ENCODE measurements at regions not wholly inside any gene's neighbourhood (a gene's known extent, or its start where the extent isn't known, plus 50 kb on each side); places are given as distances from the start of the nearest gene placed in this dataset.

DNA sequence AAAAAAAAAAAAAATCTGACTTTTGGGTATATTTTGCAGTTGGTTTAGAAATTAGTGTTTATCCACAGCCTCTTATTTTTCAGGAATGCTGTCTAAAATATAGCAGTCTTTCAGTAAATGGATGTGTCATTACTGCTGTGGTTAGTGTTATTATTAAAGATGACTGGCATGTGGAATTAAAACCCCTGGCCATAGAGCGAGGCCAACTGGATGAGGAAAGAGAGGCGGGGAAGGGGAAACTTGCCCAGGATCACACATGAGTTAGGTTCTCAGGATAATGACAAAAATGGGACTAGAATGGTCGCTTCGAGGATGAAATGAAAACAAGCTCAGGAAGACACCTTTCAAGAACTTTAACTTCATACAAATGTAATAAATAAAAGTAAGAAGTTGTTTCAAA, 57.4 kb upstream of the APCDD1 start:
- TF ChIP-seq, protein P1, sequence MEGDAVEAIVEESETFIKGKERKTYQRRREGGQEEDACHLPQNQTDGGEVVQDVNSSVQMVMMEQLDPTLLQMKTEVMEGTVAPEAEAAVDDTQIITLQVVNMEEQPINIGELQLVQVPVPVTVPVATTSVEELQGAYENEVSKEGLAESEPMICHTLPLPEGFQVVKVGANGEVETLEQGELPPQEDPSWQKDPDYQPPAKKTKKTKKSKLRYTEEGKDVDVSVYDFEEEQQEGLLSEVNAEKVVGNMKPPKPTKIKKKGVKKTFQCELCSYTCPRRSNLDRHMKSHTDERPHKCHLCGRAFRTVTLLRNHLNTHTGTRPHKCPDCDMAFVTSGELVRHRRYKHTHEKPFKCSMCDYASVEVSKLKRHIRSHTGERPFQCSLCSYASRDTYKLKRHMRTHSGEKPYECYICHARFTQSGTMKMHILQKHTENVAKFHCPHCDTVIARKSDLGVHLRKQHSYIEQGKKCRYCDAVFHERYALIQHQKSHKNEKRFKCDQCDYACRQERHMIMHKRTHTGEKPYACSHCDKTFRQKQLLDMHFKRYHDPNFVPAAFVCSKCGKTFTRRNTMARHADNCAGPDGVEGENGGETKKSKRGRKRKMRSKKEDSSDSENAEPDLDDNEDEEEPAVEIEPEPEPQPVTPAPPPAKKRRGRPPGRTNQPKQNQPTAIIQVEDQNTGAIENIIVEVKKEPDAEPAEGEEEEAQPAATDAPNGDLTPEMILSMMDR (optimal IDR thresholded peaks at IDR 0.05 in 1 of 3, IDR thresholded peaks at IDR 0.05 in 1 of 3, conservative IDR thresholded peaks at IDR 0.05 in 1 of 3; ENCODE audit: extremely low read depth in 1 of 3, insufficient read depth in 2 of 3, low read length in 3 of 3), result no peak
- no peak for TF ChIP-seq EZH2 (IDR thresholded peaks at IDR 0.05; ENCODE audit: low read length)

All from keratinocyte (primary cell).